ENCODE measurements at regions not wholly inside any gene's neighbourhood (a gene's known extent, or its start where the extent isn't known, plus 50 kb on each side); places are given as distances from the start of the nearest gene placed in this dataset.

DNA sequence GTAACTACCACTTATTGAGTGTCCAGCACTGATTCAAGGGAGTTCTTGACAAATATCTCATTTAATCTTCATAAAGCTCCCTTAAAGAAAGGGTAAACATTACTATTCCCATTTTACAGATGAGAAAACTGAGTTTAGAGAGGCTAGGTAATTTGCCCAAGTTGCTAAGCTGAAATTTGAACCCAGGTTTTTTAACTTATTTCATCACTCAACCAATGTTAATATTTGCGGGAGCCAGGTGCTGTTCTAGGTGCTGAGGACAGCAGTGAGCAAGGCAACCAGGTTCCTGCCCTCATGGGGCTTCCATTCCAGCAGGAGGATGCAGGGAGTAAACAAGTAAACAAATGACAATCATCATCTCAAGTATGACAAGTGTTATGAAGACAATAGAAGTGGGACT lies 104.0 kb upstream of the LHX1 start:
- Histone ChIP-seq H2AFZ (ENCODE audit: insufficient read depth, low read depth, low read length, poor library complexity, severe bottlenecking) (no peak overlapping the region), H3K79me2 (ENCODE audit: control insufficient read depth, insufficient read depth, low read length) (no peaks in the 10 kb centered on the region), H3K9me3 (ENCODE audit: control extremely low read depth in 1 of 3, control insufficient read depth in 2 of 3, insufficient read depth in 1 of 3, low read length in 2 of 3) (peaks cover 0 to 9% (median 0%) of the 10 kb centered on the region in 3 donors), H3K36me3 (replicated peaks in 1 of 2; ENCODE audit: control extremely low read depth in 1 of 2, control insufficient read depth in 1 of 2, extremely low read depth in 1 of 2, insufficient read depth in 2 of 2, low read length in 1 of 2) (no peaks in the 10 kb centered on the region), H3K4me2 (replicated peaks; ENCODE audit: low read depth, low read length, poor library complexity, severe bottlenecking) (no peak overlapping the region), H3K27me3 (replicated peaks in 1 of 4; ENCODE audit: control extremely low read depth in 1 of 4, control insufficient read depth in 3 of 4, insufficient read depth in 4 of 4, low read length in 3 of 4) (peaks cover 0 to 5% (median 0%) of the 10 kb centered on the region in 4 experiments), H3K4me3 (ENCODE audit: control extremely low read depth in 1 of 5, extremely low read depth in 1 of 5, insufficient read depth in 1 of 5, low read depth in 2 of 5, low read length in 4 of 5) (no peak overlapping the region), H3K27ac (ENCODE audit: low read length in 2 of 2) (no peak overlapping the region), H3K9ac (ENCODE audit: low read length) (no peak overlapping the region), H4K20me1 (ENCODE audit: control insufficient read depth, insufficient read depth, low read length, poor library complexity, severe bottlenecking) (no peaks in the 10 kb centered on the region), H3K4me1 (ENCODE audit: control insufficient read depth in 2 of 2, insufficient read depth in 2 of 2, low read length in 2 of 2) (no peaks in the 10 kb centered on the region)
- H3K4me1 Mint-ChIP-seq, result no peaks in the 10 kb centered on the region
- ChIA-PET POLR2A (no interaction called here), CTCF (no interaction called here)
- no peak for TF ChIP-seq EZH2 (IDR thresholded peaks at IDR 0.05; ENCODE audit: borderline replicate concordance, insufficient read depth, low read depth, low read length, poor library complexity, severe bottlenecking)
- DNase-seq (no peak), ATAC-seq (ENCODE audit: low read depth) (no peak)
- no peak overlapping the region for H3K4me3 Mint-ChIP-seq
- H3K9me3 Mint-ChIP-seq (ENCODE audit: insufficient read depth), result no peaks in the 10 kb centered on the region
- no CpG with 5 or more reads among the region's 1 CpG for WGBS (ENCODE audit: insufficient coverage)
- peaks cover 11% of the 10 kb centered on the region for H3K27me3 Mint-ChIP-seq
- intact Hi-C loops (cut with micrococcal nuclease), result no loop called here
- H3K27ac Mint-ChIP-seq, result no peak overlapping the region

DNA sequence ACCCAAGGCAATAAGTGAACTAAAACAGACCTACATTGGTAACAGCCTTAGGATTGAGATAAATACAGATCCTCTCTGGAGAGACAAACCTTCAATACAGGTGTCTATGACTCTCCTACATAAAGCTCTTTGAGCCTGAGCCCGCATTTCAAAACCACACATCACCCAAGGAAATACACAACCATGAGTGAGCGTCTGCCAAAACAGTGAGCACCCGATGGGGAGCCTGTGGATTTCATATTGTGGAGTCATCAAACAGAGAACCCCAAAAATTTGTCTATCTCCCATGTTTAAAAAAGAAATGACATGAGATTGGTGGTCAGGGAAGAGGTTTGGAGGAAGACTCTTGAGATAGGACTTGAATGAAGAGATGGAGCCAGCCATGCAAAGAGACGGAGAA lies 102.2 kb upstream of the LHX1 start:
- H4K20me1 ChIP-seq (ENCODE audit: control insufficient read depth, insufficient read depth, low read length, poor library complexity, severe bottlenecking), result no peaks in the 10 kb centered on the region
- H3K4me3 Mint-ChIP-seq, result no peak overlapping the region
- no peak overlapping the region for H3K4me2 ChIP-seq (replicated peaks; ENCODE audit: low read depth, low read length, poor library complexity, severe bottlenecking)
- WGBS (ENCODE audit: insufficient coverage), result 92% methylated on average over 2 of the region's 4 CpGs
- no peaks in the 10 kb centered on the region for H3K79me2 ChIP-seq (ENCODE audit: control insufficient read depth, insufficient read depth, low read length)
- H3K9me3 Mint-ChIP-seq (ENCODE audit: insufficient read depth), result no peaks in the 10 kb centered on the region
- no peak for TF ChIP-seq EZH2 (IDR thresholded peaks at IDR 0.05; ENCODE audit: borderline replicate concordance, insufficient read depth, low read depth, low read length, poor library complexity, severe bottlenecking)
- TF ChIP-seq, protein P1, sequence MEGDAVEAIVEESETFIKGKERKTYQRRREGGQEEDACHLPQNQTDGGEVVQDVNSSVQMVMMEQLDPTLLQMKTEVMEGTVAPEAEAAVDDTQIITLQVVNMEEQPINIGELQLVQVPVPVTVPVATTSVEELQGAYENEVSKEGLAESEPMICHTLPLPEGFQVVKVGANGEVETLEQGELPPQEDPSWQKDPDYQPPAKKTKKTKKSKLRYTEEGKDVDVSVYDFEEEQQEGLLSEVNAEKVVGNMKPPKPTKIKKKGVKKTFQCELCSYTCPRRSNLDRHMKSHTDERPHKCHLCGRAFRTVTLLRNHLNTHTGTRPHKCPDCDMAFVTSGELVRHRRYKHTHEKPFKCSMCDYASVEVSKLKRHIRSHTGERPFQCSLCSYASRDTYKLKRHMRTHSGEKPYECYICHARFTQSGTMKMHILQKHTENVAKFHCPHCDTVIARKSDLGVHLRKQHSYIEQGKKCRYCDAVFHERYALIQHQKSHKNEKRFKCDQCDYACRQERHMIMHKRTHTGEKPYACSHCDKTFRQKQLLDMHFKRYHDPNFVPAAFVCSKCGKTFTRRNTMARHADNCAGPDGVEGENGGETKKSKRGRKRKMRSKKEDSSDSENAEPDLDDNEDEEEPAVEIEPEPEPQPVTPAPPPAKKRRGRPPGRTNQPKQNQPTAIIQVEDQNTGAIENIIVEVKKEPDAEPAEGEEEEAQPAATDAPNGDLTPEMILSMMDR (IDR thresholded peaks at IDR 0.05), result no peak
- no peak overlapping the region for H2AFZ ChIP-seq (ENCODE audit: insufficient read depth, low read depth, low read length, poor library complexity, severe bottlenecking)
- H3K4me1 Mint-ChIP-seq, result no peaks in the 10 kb centered on the region
- no peak for ATAC-seq (ENCODE audit: low read depth)
- DNase-seq, result no peak
- no peak overlapping the region for H3K9ac ChIP-seq (ENCODE audit: low read length)
- intact Hi-C loops (cut with micrococcal nuclease), result no loop called here
- ChIA-PET CTCF (interaction anchor here (0.6 kb wide), 1 partner anchor 130 kb away, joined by 4 read pairs; no protein-coding TSS in a partner anchor), POLR2A (no interaction called here)
- H3K36me3 ChIP-seq (replicated peaks in 1 of 2; ENCODE audit: control extremely low read depth in 1 of 2, control insufficient read depth in 1 of 2, extremely low read depth in 1 of 2, insufficient read depth in 2 of 2, low read length in 1 of 2), result no peaks in the 10 kb centered on the region
- peaks cover 0 to 5% (median 0%) of the 10 kb centered on the region in 4 experiments for H3K27me3 ChIP-seq (replicated peaks in 1 of 4; ENCODE audit: control extremely low read depth in 1 of 4, control insufficient read depth in 3 of 4, insufficient read depth in 4 of 4, low read length in 3 of 4)
- H3K4me1 ChIP-seq (ENCODE audit: control insufficient read depth in 2 of 2, insufficient read depth in 2 of 2, low read length in 2 of 2), result no peaks in the 10 kb centered on the region
- no peak overlapping the region for H3K27ac Mint-ChIP-seq
- no peak overlapping the region for H3K4me3 ChIP-seq (ENCODE audit: control extremely low read depth in 1 of 5, extremely low read depth in 1 of 5, insufficient read depth in 1 of 5, low read depth in 2 of 5, low read length in 4 of 5)
- peaks cover 0 to 9% (median 0%) of the 10 kb centered on the region in 3 donors for H3K9me3 ChIP-seq (ENCODE audit: control extremely low read depth in 1 of 3, control insufficient read depth in 2 of 3, insufficient read depth in 1 of 3, low read length in 2 of 3)
- H3K27me3 Mint-ChIP-seq, result peaks cover 11% of the 10 kb centered on the region
- H3K27ac ChIP-seq (ENCODE audit: low read length in 2 of 2), result no peak overlapping the region

Measured in B cell (primary cell).